GM10266 (cell line): ENCODE measurements at regions not wholly inside any gene's neighbourhood (a gene's known extent, or its start where the extent isn't known, plus 50 kb on each side); places are given as distances from the start of the nearest gene placed in this dataset.

ENCODE experiments used
- DNase-seq: peaks from one replicate; pipeline ENCODE4 v3.0.0; 2012; ENCODE audit errors: extremely low spot score
- CTCF ChIP-seq: IDR thresholded peaks from 2 replicates; pipeline ENCODE4 v1.5.1; 2012; ENCODE audit warnings: mild to moderate bottlenecking, low read depth; ENCODE audit not compliant: control insufficient read depth, insufficient read depth; ENCODE audit errors: missing control alignments

GRCh38 chr7:121797657-121798452 is 75.1 kb upstream of the PTPRZ1 start:
- TF ChIP-seq CTCF, result no peak
- DNase-seq, result no peak

- TF ChIP-seq CTCF, result no peak
- no peak for DNase-seq
These were observed 75.9 kb upstream of the PTPRZ1 start for GRCh38 chr7:121796936-121797656.

- TF ChIP-seq CTCF, result no peak
- no peak for DNase-seq
These were observed 76.6 kb upstream of the PTPRZ1 start for GRCh38 chr7:121796381-121796780.

- no peak for TF ChIP-seq CTCF
- DNase-seq, result no peak
These were observed 77.2 kb upstream of the PTPRZ1 start for GRCh38 chr7:121795736-121796135.

GRCh38 chr7:121793716-121794115 is 79.2 kb upstream of the PTPRZ1 start:
- DNase-seq, result no peak
- no peak for TF ChIP-seq CTCF

- DNase-seq, result no peak
- TF ChIP-seq CTCF, result no peak
These were observed 95.3 kb upstream of the PTPRZ1 start for GRCh38 chr7:121777672-121778071.

- no peak for DNase-seq
- no peak for TF ChIP-seq CTCF
These were observed 98.4 kb upstream of the PTPRZ1 start for GRCh38 chr7:121774563-121774962.
